ENCODE measurements at regions not wholly inside any gene's neighbourhood (a gene's known extent, or its start where the extent isn't known, plus 50 kb on each side); places are given as distances from the start of the nearest gene placed in this dataset.

GRCh38 chr13:56102641-56103040 is 1038.1 kb upstream of the PRR20A start:
- WGBS, 2 donors: 74 to 92% methylated on average over 1 of the region's 1 CpG
- H3K27me3 ChIP-seq: no peaks in the 10 kb centered on the region
- H3K36me3 ChIP-seq: no peaks in the 10 kb centered on the region
- no peak for DNase-seq (ENCODE audit: low spot score in 2 of 2)
- TF ChIP-seq POLR2A (IDR thresholded peaks at IDR 0.05) (no peak), EP300 (IDR thresholded peaks at IDR 0.05) (no peak)
- TF ChIP-seq, protein P1, sequence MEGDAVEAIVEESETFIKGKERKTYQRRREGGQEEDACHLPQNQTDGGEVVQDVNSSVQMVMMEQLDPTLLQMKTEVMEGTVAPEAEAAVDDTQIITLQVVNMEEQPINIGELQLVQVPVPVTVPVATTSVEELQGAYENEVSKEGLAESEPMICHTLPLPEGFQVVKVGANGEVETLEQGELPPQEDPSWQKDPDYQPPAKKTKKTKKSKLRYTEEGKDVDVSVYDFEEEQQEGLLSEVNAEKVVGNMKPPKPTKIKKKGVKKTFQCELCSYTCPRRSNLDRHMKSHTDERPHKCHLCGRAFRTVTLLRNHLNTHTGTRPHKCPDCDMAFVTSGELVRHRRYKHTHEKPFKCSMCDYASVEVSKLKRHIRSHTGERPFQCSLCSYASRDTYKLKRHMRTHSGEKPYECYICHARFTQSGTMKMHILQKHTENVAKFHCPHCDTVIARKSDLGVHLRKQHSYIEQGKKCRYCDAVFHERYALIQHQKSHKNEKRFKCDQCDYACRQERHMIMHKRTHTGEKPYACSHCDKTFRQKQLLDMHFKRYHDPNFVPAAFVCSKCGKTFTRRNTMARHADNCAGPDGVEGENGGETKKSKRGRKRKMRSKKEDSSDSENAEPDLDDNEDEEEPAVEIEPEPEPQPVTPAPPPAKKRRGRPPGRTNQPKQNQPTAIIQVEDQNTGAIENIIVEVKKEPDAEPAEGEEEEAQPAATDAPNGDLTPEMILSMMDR (IDR thresholded peaks at IDR 0.05): no peak
- H3K4me3 ChIP-seq: no peak overlapping the region
- no peaks in the 10 kb centered on the region for H3K4me1 ChIP-seq
- H3K27ac ChIP-seq: no peak overlapping the region
- H3K9me3 ChIP-seq: peaks cover 0 to 12% (median 0%) of the 10 kb centered on the region in 4 donors

- Histone ChIP-seq H3K4me1 (no peaks in the 10 kb centered on the region), H3K36me3 (no peaks in the 10 kb centered on the region), H3K27ac (no peak overlapping the region), H3K27me3 (no peaks in the 10 kb centered on the region), H3K4me3 (no peak overlapping the region), H3K9me3 (no peaks in the 10 kb centered on the region)
- WGBS, 2 donors: 50 to 57% methylated on average over 3 of the region's 3 CpGs
- DNase-seq (ENCODE audit: low spot score in 2 of 2): no peak
- TF ChIP-seq EP300 (IDR thresholded peaks at IDR 0.05) (no peak), POLR2A (IDR thresholded peaks at IDR 0.05) (no peak)
- TF ChIP-seq, protein P1 (IDR thresholded peaks at IDR 0.05): no peak
Observed at GRCh38 chr13:56110751-56111150, 1030.0 kb upstream of the PRR20A start.

GRCh38 chr13:56134524-56134923 is 1006.2 kb upstream of the PRR20A start:
- TF ChIP-seq, protein P1 (IDR thresholded peaks at IDR 0.05): no peak
- no peak for TF ChIP-seq POLR2A (IDR thresholded peaks at IDR 0.05)
- no peak for TF ChIP-seq EP300 (IDR thresholded peaks at IDR 0.05)
- Histone ChIP-seq H3K4me3 (no peak overlapping the region), H3K4me1 (no peaks in the 10 kb centered on the region), H3K27me3 (no peaks in the 10 kb centered on the region), H3K9me3 (peaks cover 0 to 3% (median 0%) of the 10 kb centered on the region in 4 donors), H3K36me3 (no peaks in the 10 kb centered on the region), H3K27ac (no peak overlapping the region)
- 81 to 85% methylated on average over 3 of the region's 3 CpGs for WGBS, 2 donors
- DNase-seq (ENCODE audit: low spot score in 2 of 2): no peak

- H3K4me1 ChIP-seq: no peaks in the 10 kb centered on the region
- WGBS, 2 donors: 74 to 87% methylated on average over 2 of the region's 2 CpGs
Observed at GRCh38 chr13:56166864-56167263, 973.9 kb upstream of the PRR20A start.

DNA sequence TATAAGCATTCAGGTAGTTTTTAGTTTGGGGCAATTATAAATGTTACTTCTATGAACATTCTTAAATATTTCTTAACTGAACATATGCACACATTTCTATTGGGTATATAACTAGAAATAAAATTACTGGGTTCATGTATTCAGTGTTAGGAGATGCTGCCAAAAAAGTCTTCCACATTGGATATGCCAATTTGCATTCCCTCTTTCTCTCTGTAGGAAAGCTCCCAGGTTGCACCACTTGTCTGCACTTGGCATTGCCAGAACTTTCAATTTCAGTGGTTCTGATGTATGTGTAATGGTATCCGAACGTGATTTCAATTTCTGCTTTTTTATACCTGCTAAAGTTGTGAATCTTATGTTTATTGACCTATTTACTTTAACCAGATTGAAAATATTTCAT is 972.1 kb upstream of the PRR20A start:
- TF ChIP-seq EP300 (IDR thresholded peaks at IDR 0.05) (no peak), POLR2A (IDR thresholded peaks at IDR 0.05) (no peak)
- TF ChIP-seq, protein P1 (IDR thresholded peaks at IDR 0.05): no peak
- 85 to 87% methylated on average over 2 of the region's 2 CpGs for whole genome bisulfite sequencing, 2 donors
- H3K4me3 ChIP-seq: no peak overlapping the region

More at GRCh38 chr13:56166864-56167263, 973.9 kb upstream of the PRR20A start:
- H3K9me3 ChIP-seq: peaks cover 0 to 6% (median 0%) of the 10 kb centered on the region in 4 donors
- H3K4me3 ChIP-seq: no peak overlapping the region
- no peak overlapping the region for H3K27ac ChIP-seq
- no peaks in the 10 kb centered on the region for H3K27me3 ChIP-seq
- TF ChIP-seq EP300 (IDR thresholded peaks at IDR 0.05) (no peak), POLR2A (IDR thresholded peaks at IDR 0.05) (no peak)
- TF ChIP-seq, protein P1 (IDR thresholded peaks at IDR 0.05): no peak
- no peak for DNase-seq (ENCODE audit: low spot score in 2 of 2)
- H3K36me3 ChIP-seq: no peaks in the 10 kb centered on the region

More for the DNA sequence above, 972.1 kb upstream of the PRR20A start:
- Histone ChIP-seq H3K36me3 (no peaks in the 10 kb centered on the region), H3K27me3 (no peaks in the 10 kb centered on the region), H3K9me3 (peaks cover 0 to 6% (median 0%) of the 10 kb centered on the region in 4 donors), H3K27ac (no peak overlapping the region), H3K4me1 (no peaks in the 10 kb centered on the region)
- DNase-seq (ENCODE audit: low spot score in 2 of 2): no peak

Data from tibial nerve (tissue), 4 donors.